AG04449 (cell line): ENCODE measurements at regions not wholly inside any gene's neighbourhood (a gene's known extent, or its start where the extent isn't known, plus 50 kb on each side); places are given as distances from the start of the nearest gene placed in this dataset.
"Not testable (repeated sequence)": the region's sequence is repeated elsewhere in the genome, so short reads cannot be mapped to it uniquely, and the experiment has no call there.

Experiments used
- CTCF ChIA-PET: fragments of 350-600 bp; formaldehyde crosslinking; extraction: SDS; loops from one replicate; lab custom pipeline; 2021; ENCODE audit warnings: antibody characterized with exemption; lab: Yijun Ruan, JAX
- POLR2A ChIA-PET: fragments of 400-600, 350-600 bp; formaldehyde crosslinking; extraction: SDS; loops from one replicate; lab custom pipeline; 2020; ENCODE audit warnings: antibody characterized with exemption, inconsistent platforms; lab: Yijun Ruan, JAX
- DNase-seq: peaks from one replicate; pipeline ENCODE4 v3.0.0-alpha.2; 2010; ENCODE audit warnings: low read depth, low spot score
- H3K4me3 ChIP-seq: 2 replicates; pipeline ENCODE4 v1.5.1; 2011; ENCODE audit warnings: low read depth, mild to moderate bottlenecking, control low read depth, low read length
- TF ChIP-seq, protein P1 (sequence below): IDR thresholded peaks from one replicate; pipeline ENCODE4 v1.5.1; 2011; ENCODE audit warnings: mild to moderate bottlenecking, moderate library complexity, low read length, control low read depth, inconsistent platforms; ENCODE audit not compliant: insufficient read depth; ENCODE audit errors: missing control alignments

DNA sequence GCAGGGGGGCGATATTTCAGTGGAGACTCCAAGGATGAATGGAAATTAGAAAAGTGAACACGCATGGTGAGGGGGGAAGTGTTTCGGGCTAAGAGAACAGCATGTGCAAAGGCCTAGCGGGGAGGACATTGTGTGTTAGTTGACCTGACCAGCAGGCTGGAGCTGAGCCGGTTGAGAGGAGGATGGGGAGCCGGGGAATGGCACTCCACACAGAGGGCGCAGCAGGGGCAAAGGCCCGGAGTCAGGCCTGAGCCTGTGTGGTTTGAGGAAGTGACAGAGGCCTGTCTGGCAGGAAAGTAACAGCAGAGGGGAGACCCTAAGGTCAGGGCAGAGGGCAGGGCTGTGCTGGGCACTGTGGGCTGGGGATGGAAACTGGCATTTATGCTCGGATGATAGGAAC is 83.2 kb upstream of the ZNF479 start:
- ChIA-PET POLR2A (no interaction called here), CTCF (no interaction called here)
- TF ChIP-seq, protein P1, sequence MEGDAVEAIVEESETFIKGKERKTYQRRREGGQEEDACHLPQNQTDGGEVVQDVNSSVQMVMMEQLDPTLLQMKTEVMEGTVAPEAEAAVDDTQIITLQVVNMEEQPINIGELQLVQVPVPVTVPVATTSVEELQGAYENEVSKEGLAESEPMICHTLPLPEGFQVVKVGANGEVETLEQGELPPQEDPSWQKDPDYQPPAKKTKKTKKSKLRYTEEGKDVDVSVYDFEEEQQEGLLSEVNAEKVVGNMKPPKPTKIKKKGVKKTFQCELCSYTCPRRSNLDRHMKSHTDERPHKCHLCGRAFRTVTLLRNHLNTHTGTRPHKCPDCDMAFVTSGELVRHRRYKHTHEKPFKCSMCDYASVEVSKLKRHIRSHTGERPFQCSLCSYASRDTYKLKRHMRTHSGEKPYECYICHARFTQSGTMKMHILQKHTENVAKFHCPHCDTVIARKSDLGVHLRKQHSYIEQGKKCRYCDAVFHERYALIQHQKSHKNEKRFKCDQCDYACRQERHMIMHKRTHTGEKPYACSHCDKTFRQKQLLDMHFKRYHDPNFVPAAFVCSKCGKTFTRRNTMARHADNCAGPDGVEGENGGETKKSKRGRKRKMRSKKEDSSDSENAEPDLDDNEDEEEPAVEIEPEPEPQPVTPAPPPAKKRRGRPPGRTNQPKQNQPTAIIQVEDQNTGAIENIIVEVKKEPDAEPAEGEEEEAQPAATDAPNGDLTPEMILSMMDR = no peak
- DNase-seq = no peak
- H3K4me3 ChIP-seq = no peak overlapping the region

DNA sequence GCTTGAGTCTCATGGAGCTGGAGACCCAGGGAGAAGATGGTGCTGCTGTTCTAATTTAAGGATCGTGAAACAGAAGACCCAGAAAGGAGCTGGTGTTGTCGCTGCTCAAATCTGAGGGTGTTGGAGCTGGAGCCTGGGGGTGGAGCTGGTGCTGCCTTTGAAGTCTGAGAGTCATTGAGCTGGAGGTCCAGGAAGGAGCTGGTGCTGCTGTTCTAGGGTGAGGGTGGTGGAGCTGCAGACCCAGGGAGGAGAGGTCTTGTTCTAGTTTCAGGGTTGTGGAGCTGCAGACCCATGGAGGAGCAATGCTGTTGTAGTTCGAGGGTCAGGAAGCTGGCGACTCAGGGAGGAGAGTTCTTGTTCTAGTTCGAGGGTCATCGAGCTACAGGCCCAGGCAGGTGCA is 84.1 kb upstream of the ZNF479 start:
- ChIA-PET CTCF (no interaction called here), POLR2A (no interaction called here)
- no peak overlapping the region for H3K4me3 ChIP-seq
- DNase-seq = no peak
- TF ChIP-seq, protein P1 = no peak

DNA sequence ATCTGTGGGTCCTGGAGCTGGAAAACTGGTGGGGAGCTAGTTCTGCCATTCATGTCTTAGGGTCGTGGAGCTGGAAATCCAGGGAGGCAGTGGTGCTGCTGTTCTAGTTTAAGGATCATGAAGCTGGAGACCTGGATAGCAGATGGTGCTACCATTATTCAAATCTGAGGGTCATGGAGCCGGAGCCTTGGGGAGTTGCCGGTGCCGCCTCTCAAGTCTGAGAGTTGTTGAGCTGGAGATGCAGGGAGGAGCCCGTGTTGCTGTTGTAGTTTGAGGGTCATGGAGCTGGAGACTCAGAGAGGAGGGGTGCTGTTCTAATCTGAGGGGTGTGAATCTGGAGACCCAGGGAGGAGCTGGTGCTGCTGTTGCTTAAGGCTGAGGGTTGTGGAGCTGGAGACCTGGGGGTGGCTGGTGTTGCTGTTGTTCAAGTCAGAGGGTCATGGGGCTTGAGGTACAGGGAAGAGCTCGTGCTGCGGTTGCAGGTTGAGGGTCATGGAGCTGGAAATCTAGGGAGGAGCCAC is 86.0 kb upstream of the ZNF479 start:
- ChIA-PET CTCF (no interaction called here), POLR2A (no interaction called here)
- DNase-seq = no peak
- H3K4me3 ChIP-seq = no peak overlapping the region
- TF ChIP-seq, protein P1 = no peak

DNA sequence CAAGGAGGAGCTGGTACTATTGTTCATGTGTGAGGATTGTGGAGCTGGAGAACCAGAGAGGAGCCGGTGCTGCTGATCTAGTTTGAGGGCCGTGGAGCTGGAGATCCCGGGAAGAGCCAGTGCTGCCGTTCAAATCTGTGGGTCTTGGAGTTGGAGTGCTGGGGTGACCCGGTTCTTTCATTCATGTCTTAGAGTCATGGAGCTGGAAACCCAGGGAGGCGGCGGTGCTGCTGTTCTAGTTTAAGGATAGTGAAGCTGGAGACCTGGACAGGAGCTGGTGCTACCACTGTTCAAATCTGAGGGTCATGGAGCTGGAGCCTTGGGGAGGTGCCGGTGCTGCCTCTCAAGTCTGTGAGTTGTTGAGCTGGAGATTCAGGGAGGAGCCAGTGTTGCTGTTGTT is 88.5 kb upstream of the ZNF479 start:
- TF ChIP-seq, protein P1 = no peak
- DNase-seq = no peak
- ChIA-PET POLR2A (no interaction called here), CTCF (no interaction called here)
- no peak overlapping the region for H3K4me3 ChIP-seq

DNA sequence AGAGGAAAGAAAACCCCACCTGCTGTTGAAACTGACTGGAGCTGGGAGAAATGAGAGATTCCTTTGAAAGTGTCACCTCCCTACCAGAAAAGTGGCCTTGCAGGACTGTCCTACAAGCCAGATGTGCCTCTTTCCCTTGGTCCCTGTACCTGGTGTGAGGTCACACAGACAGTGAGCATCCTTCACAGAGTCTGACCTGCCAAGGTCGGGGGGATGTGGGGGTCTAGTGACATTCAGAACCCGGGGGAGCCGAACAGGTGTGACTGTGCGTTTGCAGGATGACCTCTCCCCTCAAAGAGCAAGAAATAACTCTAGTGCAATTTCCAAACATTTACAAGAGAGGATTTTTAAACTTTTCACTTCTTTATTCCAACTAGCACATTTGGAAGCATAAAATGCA is 93.4 kb upstream of the ZNF479 start:
- TF ChIP-seq, protein P1 = no peak
- ChIA-PET CTCF (no interaction called here), POLR2A (no interaction called here)
- no peak for DNase-seq
- H3K4me3 ChIP-seq = no peak overlapping the region

DNA sequence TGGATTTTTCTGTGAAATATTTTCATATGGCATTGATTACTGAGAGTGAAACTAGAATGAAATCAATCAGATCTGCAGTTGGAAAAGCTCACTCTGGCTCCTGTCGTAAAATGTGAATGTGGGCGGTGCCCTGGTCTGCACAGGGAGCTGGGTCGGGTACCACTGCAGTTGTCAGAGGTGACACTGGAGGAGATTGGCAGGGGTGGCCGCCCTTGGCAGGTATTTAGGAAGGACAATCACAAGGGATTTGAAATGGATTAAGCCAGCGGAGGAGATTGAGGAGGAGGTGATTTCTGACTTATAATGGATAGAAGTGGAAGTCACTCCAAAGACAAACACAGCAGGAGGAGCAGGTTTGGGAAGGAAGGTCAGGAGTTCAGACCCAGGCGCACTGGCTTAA is 109.0 kb upstream of the ZNF479 start:
- DNase-seq, H3K4me3 ChIP-seq, POLR2A ChIA-PET: not testable (repeated sequence)
- CTCF ChIA-PET = interaction anchor here (0.6 kb wide), 1 partner anchor 236 kb away, joined by 3 read pairs; no protein-coding TSS in a partner anchor

DNA sequence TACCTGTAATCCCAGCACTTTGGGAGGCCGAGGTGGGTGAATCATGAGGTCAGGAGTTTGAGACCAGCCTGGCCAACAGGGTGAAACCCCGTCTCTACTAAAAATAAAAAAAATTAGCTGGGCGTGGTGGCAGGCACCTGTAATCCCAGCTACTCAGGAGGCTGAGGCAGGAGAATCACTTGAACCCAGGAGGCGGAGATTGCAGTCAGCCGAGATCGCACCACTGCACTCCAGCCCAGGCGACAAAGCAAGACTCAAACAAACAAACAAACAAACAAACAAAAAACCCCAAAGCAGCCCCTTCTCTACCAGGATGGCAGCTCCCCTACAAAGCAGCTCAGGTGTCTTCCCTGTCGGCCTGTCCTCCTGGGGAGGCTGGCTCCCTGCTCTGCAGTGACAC is 111.3 kb upstream of the ZNF479 start:
- POLR2A ChIA-PET, DNase-seq, CTCF ChIA-PET, H3K4me3 ChIP-seq: not testable (repeated sequence)

DNA sequence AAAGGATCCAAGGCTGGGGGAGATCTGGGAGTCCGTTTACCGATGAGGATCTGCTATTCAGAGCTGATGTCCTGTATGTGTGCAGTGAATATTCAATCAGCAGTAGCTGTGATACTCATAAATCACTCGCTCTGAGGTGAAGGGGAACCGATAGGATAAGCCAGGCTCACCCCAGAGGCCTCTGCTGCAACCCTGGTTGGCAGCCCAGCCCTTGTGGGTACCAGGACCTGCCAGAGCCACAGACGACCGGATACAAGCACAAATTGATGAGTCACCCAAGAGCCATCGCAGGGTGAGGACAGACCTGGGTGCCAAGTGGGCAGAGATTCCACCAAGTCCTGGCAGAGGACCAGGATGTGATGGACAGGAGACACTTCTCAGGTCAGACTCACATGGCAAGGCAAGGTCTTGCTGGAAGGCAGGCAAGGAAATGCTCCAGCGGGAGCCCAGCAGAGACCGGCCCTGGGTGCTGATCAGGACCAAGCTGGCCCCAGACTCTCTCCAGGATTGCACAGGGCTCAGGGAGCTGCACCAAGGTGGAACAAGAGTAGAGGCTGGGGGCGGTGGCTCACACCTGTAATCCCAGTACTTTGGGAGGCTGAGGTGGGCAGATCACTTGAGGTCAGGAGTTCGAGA is 112.2 kb upstream of the ZNF479 start:
- DNase-seq, CTCF ChIA-PET, POLR2A ChIA-PET, H3K4me3 ChIP-seq: not testable (repeated sequence)
